Stimulated activated CD8-positive, alpha-beta memory T cell treated with anti-CD3 and anti-CD28 coated beads, Interleukin-2, amount 100 ng/mL, for 1 hour (primary cell): ENCODE measurements at regions not wholly inside any gene's neighbourhood (a gene's known extent, or its start where the extent isn't known, plus 50 kb on each side); places are given as distances from the start of the nearest gene placed in this dataset.
"Not testable (repeated sequence)": the region's sequence is repeated elsewhere in the genome, so short reads cannot be mapped to it uniquely, and the experiment has no call there.

Source experiments
- DNase-seq, 2 donors: peaks; one replicate each; pipeline ENCODE4 v3.0.0-alpha.2; 2020; ENCODE audit warnings: low read depth in 2 of 2

GRCh38 chr5:108588323-108588722, 159.4 kb upstream of the FER start:
- no peak for DNase-seq

GRCh38 chr5:108587821-108588220, 159.9 kb upstream of the FER start:
- DNase-seq: no peak

- no peak for DNase-seq
These were observed 166.7 kb upstream of the FER start for GRCh38 chr5:108581026-108581425.

- no peak for DNase-seq
These were observed 168.5 kb upstream of the FER start for GRCh38 chr5:108579236-108579635.

GRCh38 chr5:108578791-108579190, 168.9 kb upstream of the FER start:
- no peak for DNase-seq

- DNase-seq: no peak
These were observed 180.3 kb upstream of the FER start for GRCh38 chr5:108567429-108567828.

GRCh38 chr5:108564441-108564840, 182.5 kb upstream of the FBXL17 start:
- no peak for DNase-seq

- DNase-seq: no peak
These were observed 180.2 kb upstream of the FBXL17 start for GRCh38 chr5:108562205-108562454.

GRCh38 chr5:108561416-108562204, 179.7 kb upstream of the FBXL17 start:
- DNase-seq: no peak

GRCh38 chr5:108560581-108560980, 178.7 kb upstream of the FBXL17 start:
- DNase-seq: no peak

- DNase-seq: no peak
These were observed 178.3 kb upstream of the FBXL17 start for GRCh38 chr5:108560166-108560565.

GRCh38 chr5:108558840-108559239, 176.9 kb upstream of the FBXL17 start:
- DNase-seq: not testable (repeated sequence)

- not testable (repeated sequence) for DNase-seq
These were observed 176.2 kb upstream of the FBXL17 start for GRCh38 chr5:108558142-108558541.

GRCh38 chr5:108557686-108558085, 175.8 kb upstream of the FBXL17 start:
- DNase-seq: no peak

GRCh38 chr5:108556441-108557145, 174.7 kb upstream of the FBXL17 start:
- DNase-seq: no peak

- no peak for DNase-seq
These were observed 167.0 kb upstream of the FBXL17 start for GRCh38 chr5:108548684-108549596.

- DNase-seq: no peak
These were observed 165.0 kb upstream of the FBXL17 start for GRCh38 chr5:108546939-108547338.

- no peak for DNase-seq
These were observed 163.4 kb upstream of the FBXL17 start for GRCh38 chr5:108545301-108545700.

GRCh38 chr5:108543486-108543885, 161.6 kb upstream of the FBXL17 start:
- no peak for DNase-seq

GRCh38 chr5:108541836-108542235, 159.9 kb upstream of the FBXL17 start:
- no peak for DNase-seq

GRCh38 chr5:108536321-108536720, 154.4 kb upstream of the FBXL17 start:
- DNase-seq: no peak

GRCh38 chr5:108532129-108532445, 150.2 kb upstream of the FBXL17 start:
- not testable (repeated sequence) for DNase-seq
